ENCODE measurements at regions not wholly inside any gene's neighbourhood (a gene's known extent, or its start where the extent isn't known, plus 50 kb on each side); places are given as distances from the start of the nearest gene placed in this dataset.

DNA sequence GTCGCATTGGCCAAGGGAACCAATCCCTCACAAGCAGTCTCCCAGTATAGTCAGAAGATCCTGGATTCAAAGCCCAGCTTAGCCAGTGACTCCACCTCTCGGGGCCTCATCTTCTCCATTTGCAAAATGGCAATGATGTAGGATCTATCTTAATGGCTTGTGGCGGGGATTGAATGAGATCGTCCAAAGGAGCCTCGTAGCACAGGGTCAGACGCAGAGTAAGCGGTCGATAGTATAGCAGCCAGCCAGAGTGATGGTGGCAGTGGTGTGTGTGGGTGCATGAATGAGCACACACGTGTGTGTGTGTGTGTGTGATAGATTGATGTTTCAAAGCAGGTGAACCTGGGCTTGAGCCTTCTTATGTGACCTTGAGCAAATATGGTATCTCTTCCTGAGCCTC lies 79.8 kb upstream of the WNT4 start:
- TF ChIP-seq, protein P1, sequence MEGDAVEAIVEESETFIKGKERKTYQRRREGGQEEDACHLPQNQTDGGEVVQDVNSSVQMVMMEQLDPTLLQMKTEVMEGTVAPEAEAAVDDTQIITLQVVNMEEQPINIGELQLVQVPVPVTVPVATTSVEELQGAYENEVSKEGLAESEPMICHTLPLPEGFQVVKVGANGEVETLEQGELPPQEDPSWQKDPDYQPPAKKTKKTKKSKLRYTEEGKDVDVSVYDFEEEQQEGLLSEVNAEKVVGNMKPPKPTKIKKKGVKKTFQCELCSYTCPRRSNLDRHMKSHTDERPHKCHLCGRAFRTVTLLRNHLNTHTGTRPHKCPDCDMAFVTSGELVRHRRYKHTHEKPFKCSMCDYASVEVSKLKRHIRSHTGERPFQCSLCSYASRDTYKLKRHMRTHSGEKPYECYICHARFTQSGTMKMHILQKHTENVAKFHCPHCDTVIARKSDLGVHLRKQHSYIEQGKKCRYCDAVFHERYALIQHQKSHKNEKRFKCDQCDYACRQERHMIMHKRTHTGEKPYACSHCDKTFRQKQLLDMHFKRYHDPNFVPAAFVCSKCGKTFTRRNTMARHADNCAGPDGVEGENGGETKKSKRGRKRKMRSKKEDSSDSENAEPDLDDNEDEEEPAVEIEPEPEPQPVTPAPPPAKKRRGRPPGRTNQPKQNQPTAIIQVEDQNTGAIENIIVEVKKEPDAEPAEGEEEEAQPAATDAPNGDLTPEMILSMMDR (IDR thresholded peaks at IDR 0.05; ENCODE audit: low read depth, low read length), result no peak
- H3K4me3 ChIP-seq (ENCODE audit: low read depth, low read length), result no peak overlapping the region

DNA sequence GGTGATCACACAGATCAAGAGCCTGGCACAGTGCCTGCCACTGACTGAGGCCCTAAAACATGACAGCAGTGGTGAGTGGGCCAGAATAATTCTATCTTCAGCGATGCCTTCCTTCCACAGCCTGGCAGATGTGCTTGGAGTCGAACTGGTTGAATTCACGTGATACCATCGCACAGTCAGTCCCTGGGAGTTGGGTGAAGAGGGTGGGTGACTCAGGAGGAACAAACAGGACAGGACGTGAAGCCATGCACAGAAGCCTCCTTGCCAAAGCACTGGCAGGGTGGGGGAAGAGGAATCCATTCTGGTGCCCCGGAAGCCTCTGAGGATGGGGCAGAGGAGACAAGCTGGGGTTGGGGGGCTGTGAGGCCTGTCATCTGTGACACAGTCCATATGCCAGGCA lies 80.3 kb upstream of the WNT4 start:
- TF ChIP-seq, protein P1 (IDR thresholded peaks at IDR 0.05; ENCODE audit: low read depth, low read length), result no peak
- H3K4me3 ChIP-seq (ENCODE audit: low read depth, low read length), result no peak overlapping the region

DNA sequence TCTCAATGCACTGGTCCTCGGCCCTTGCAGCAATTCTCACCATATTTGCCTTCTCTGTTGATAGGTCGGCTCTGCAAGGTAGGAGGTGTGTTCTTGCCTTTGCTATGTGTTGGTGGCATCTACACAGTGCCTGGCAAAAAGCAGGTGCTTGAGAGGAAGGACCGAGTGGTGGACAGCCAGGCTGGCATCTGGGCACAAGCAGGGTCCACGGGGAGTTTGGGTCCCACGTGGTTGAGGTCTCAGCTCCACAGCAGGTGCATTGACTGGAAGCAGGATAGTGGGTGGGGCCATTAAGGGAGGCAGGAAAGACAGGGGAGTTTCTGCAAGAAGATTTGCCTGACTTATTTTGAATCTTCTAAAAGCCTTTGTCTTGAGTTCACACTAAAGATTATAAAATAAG lies 81.2 kb upstream of the WNT4 start:
- no peak overlapping the region for H3K4me3 ChIP-seq (ENCODE audit: low read depth, low read length)
- TF ChIP-seq, protein P1 (IDR thresholded peaks at IDR 0.05; ENCODE audit: low read depth, low read length), result no peak

DNA sequence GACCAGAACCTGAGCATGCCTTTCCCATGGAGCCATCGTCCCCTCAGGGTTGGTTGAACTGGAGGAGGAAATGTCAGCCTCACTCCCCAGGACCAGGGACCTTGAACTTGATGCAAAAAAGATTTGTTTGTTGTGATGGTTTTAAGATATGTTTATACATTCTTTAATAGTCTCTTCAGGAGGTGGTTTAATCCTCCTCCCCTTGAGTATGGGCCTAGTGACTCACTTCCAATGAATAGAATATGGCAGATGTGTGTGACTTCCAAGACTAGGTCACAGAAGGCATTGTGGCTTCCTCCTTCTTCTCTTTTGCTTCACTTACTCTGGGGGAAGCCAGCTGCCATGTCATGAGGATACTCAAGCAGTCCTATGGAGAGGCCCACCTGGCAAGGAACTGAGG lies 81.7 kb upstream of the WNT4 start:
- TF ChIP-seq, protein P1 (IDR thresholded peaks at IDR 0.05; ENCODE audit: low read depth, low read length), result no peak
- no peak overlapping the region for H3K4me3 ChIP-seq (ENCODE audit: low read depth, low read length)

DNA sequence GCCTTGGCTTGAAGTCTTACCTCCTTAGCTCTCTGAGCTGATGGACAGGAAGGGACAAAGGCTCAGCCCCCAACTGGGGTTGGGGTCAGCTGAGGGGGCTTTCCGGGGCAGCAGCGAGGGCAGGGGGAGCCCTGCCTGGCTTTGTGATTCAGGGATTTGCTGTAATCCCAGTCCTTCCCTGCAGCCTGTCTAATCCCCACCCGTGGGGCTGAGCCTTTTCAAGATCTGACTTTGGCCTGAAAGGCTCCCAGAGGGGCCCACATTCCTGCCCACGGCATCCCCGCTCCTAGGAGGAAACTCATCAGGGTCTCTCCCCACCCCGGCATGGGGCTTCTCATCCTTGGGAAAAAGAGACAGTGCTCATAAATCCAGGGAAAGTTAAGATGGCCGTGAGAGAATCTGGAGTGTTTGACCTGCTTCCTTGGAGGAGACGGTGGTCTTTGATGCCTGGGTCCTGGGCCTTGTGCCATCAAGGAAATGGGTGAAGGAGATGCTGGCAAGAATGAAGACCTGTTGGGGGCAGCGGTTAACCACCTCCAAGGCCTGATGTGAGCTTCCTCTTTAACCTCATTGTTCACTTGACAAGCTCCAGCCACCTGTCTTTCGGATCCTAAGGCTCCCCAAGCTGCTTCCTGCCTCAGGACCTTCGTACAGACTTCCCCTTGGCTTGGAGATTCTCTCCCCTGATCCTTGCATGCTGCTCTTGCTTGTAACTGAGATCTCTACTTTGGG lies 83.1 kb upstream of the WNT4 start:
- no peak overlapping the region for H3K4me3 ChIP-seq (ENCODE audit: low read depth, low read length)
- TF ChIP-seq, protein P1 (IDR thresholded peaks at IDR 0.05; ENCODE audit: low read depth, low read length), result no peak

DNA sequence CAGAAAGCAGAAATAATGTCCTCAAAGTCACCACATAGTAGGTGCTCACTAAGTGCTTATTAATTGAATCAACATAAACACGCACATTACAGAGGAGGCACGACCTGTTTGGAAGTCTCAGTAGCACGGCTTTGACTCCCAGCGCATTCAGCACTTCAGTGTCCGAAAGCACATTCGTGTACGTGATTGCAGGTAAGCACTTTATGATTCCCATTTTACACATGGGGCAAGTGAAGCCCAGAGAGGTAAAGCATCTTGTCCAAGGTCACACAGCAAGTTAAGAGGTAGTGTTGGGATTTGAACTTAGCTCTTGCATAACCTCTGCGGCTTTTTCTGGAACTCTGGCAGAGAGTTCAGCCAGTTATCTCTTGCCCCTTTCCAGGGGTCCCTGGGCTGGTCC lies 85.2 kb upstream of the WNT4 start:
- no peak overlapping the region for H3K4me3 ChIP-seq (ENCODE audit: low read depth, low read length)
- TF ChIP-seq, protein P1 (IDR thresholded peaks at IDR 0.05; ENCODE audit: low read depth, low read length), result no peak

DNA sequence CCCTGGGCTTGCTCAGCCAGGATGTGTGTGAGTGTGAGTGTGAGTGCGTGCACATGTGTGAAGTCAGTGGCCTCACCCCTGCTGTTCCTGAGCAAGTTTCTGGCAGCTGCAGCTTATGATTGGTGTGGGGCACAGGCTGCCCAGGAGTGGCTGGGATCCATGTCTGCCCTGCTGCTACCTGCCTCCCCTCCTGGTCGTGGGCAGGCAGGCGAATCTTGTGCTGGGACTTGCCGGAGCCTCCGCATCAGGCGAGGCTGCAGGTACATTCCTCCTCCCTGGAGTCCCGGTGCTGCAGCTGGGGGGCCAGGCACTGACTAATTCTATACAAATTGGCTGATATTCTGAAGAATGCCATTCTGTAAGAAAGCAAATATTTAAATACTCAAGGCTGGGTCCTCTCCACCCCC lies 85.6 kb upstream of the WNT4 start:
- TF ChIP-seq, protein P1 (IDR thresholded peaks at IDR 0.05; ENCODE audit: low read depth, low read length), result no peak
- no peak overlapping the region for H3K4me3 ChIP-seq (ENCODE audit: low read depth, low read length)
